IMR-90 (cell line): ENCODE measurements at regions not wholly inside any gene's neighbourhood (a gene's known extent, or its start where the extent isn't known, plus 50 kb on each side); places are given as distances from the start of the nearest gene placed in this dataset.

Experiments
- ATAC-seq: fragments of 200-7000 bp; cut with Tn5 transposase; 2 replicates; pipeline ENCODE4 v1.9.1; 2020; ENCODE audit warnings: low read depth, mild to moderate bottlenecking, moderate library complexity
- BruUV-seq: library from RNA; stranded (reverse); fragments of 400-500 nt; replicated peaks from 2 replicates; lab custom pipeline; 2021; lab: Mats Ljungman, UMichigan
- CTCF ChIA-PET: fragments of 300-600 bp; formaldehyde crosslinking; extraction: SDS; loops from one replicate; lab custom pipeline; 2021; ENCODE audit warnings: antibody characterized with exemption; lab: Yijun Ruan, JAX
- POLR2A ChIA-PET: fragments of 300-600 bp; sonication (Branson Sonifier 250); formaldehyde crosslinking; loops from one replicate; lab custom pipeline; 2022; ENCODE audit warnings: antibody characterized with exemption; ENCODE audit not compliant: unreplicated experiment; lab: Charles Lee
- DNase-seq: peaks from one replicate; pipeline ENCODE4 v3.0.0; 2013
- H2AFZ ChIP-seq: replicated peaks from 2 replicates; pipeline ENCODE3; 2013; ENCODE audit warnings: low read length, mild to moderate bottlenecking; ENCODE audit not compliant: poor library complexity
- H2AK5ac ChIP-seq: 2 replicates; pipeline ENCODE4 v1.6.1; 2013; ENCODE audit warnings: low read depth, low read length, inconsistent platforms
- H2AK9ac ChIP-seq: replicated peaks from 2 replicates; pipeline ENCODE3; 2013; ENCODE audit warnings: mild to moderate bottlenecking, low read depth, low read length, moderate library complexity; ENCODE audit not compliant: poor library complexity
- H2BK120ac ChIP-seq: 2 replicates; pipeline ENCODE4 v1.6.1; 2013; ENCODE audit warnings: low read depth, low read length, inconsistent platforms
- H2BK15ac ChIP-seq: 3 replicates; pipeline ENCODE4 v1.6.1; 2013; ENCODE audit warnings: low read depth, low read length, inconsistent platforms
- H2BK20ac ChIP-seq: 2 replicates; pipeline ENCODE4 v1.6.1; 2013; ENCODE audit warnings: low read depth, mild to moderate bottlenecking, inconsistent platforms, low read length, moderate library complexity
- H2BK5ac ChIP-seq: 2 replicates; pipeline ENCODE4 v1.6.1; 2013; ENCODE audit warnings: mild to moderate bottlenecking, low read depth, low read length, inconsistent platforms; ENCODE audit not compliant: poor library complexity, severe bottlenecking
- H3K14ac ChIP-seq: replicated peaks from 2 replicates; pipeline ENCODE4 v1.6.1; 2013; ENCODE audit warnings: low read depth, low read length, inconsistent platforms
- H3K18ac ChIP-seq: 2 replicates; pipeline ENCODE4 v1.6.1; 2013; ENCODE audit warnings: low read depth, low read length, control low read depth
- H3K23ac ChIP-seq: 2 replicates; pipeline ENCODE4 v1.6.1; 2013; ENCODE audit warnings: low read depth, low read length, inconsistent platforms
- H3K27ac ChIP-seq: 2 replicates; pipeline ENCODE4 v1.5.1; 2013; ENCODE audit warnings: mild to moderate bottlenecking, control low read depth, low read length; ENCODE audit not compliant: insufficient read depth
- H3K27me3 ChIP-seq: 2 replicates; pipeline ENCODE4 v1.6.1; 2013; ENCODE audit warnings: low read length; ENCODE audit not compliant: control insufficient read depth, insufficient read depth
- H3K36me3 ChIP-seq: 2 replicates; pipeline ENCODE4 v1.6.1; 2013; ENCODE audit warnings: low read length, mixed read lengths; ENCODE audit not compliant: control insufficient read depth, insufficient read depth
- H3K4ac ChIP-seq: 2 replicates; pipeline ENCODE4 v1.6.1; 2013; ENCODE audit warnings: low read depth, low read length, inconsistent platforms
- H3K4me1 ChIP-seq: 2 replicates; pipeline ENCODE4 v1.6.1; 2013; ENCODE audit warnings: low read length, mixed read lengths; ENCODE audit not compliant: control insufficient read depth, insufficient read depth
- H3K4me2 ChIP-seq: 2 replicates; pipeline ENCODE4 v1.6.1; 2013; ENCODE audit warnings: low read depth, mild to moderate bottlenecking, control low read depth, low read length, moderate library complexity
- H3K4me3 ChIP-seq: 2 replicates; pipeline ENCODE4 v1.5.1; 2013; ENCODE audit warnings: low read depth, mild to moderate bottlenecking, control low read depth, low read length, moderate library complexity; ENCODE audit not compliant: insufficient read depth
- H3K56ac ChIP-seq: 2 replicates; pipeline ENCODE4 v1.6.1; 2013; ENCODE audit warnings: low read length, inconsistent platforms; ENCODE audit not compliant: insufficient read depth; ENCODE audit errors: extremely low read depth
- H3K79me1 ChIP-seq, 2 experiments: 2 replicates each; pipeline ENCODE4 v1.6.1; 2013; ENCODE audit warnings: low read length in 2 of 2, inconsistent platforms in 1 of 2, low read depth in 1 of 2
- H3K9ac ChIP-seq: 2 replicates; pipeline ENCODE4 v1.6.1; 2013; ENCODE audit warnings: low read depth, low read length, control low read depth
- H3K9me1 ChIP-seq: 2 replicates; pipeline ENCODE4 v1.6.1; 2013; ENCODE audit warnings: low read length, inconsistent platforms; ENCODE audit not compliant: insufficient read depth
- H3K9me3 ChIP-seq: 2 replicates; pipeline ENCODE4 v1.6.1; 2013; ENCODE audit warnings: low read length; ENCODE audit not compliant: control insufficient read depth, insufficient read depth
- H4K20me1 ChIP-seq: 2 replicates; pipeline ENCODE4 v1.6.1; 2013; ENCODE audit warnings: low read length, inconsistent platforms; ENCODE audit not compliant: insufficient read depth
- H4K5ac ChIP-seq: 2 replicates; pipeline ENCODE4 v1.6.1; 2013; ENCODE audit warnings: mild to moderate bottlenecking, low read depth, low read length, control low read depth
- H4K8ac ChIP-seq, 2 experiments: 2 replicates each; pipeline ENCODE4 v1.6.1; 2013; ENCODE audit warnings: low read depth in 2 of 2, low read length in 2 of 2, control low read depth in 1 of 2, inconsistent platforms in 1 of 2
- H4K91ac ChIP-seq: 2 replicates; pipeline ENCODE4 v1.6.1; 2013; ENCODE audit warnings: low read depth, low read length, inconsistent platforms; ENCODE audit not compliant: insufficient read depth
- BHLHE40 ChIP-seq: fragments of 150-350 bp; IDR thresholded peaks from 2 replicates; pipeline ENCODE4 v1.6.1; 2016; ENCODE audit warnings: mild to moderate bottlenecking, low read depth, low read length
- ELK1 ChIP-seq: fragments of 150-350 bp; IDR thresholded peaks from 2 replicates; pipeline ENCODE4 v1.6.1; 2016; ENCODE audit warnings: low read depth, mild to moderate bottlenecking, low read length, moderate library complexity, borderline replicate concordance
- MAZ ChIP-seq: IDR thresholded peaks from 2 replicates; pipeline ENCODE4 v1.6.1; 2012; ENCODE audit warnings: low read depth, mild to moderate bottlenecking, low read length, improper control_type of control experiment, moderate library complexity, borderline replicate concordance
- NFE2L2 ChIP-seq: fragments of 150-350 bp; IDR thresholded peaks from 2 replicates; pipeline ENCODE4 v1.6.1; 2016; ENCODE audit warnings: low read depth, mild to moderate bottlenecking, low read length
- RAD21 ChIP-seq: IDR thresholded peaks from 2 replicates; pipeline ENCODE4 v1.6.1; 2012; ENCODE audit warnings: low read length, improper control_type of control experiment
- SMC3 ChIP-seq: fragments of 150-350 bp; IDR thresholded peaks from 2 replicates; pipeline ENCODE4 v1.6.1; 2016; ENCODE audit warnings: low read depth, mild to moderate bottlenecking, antibody characterized with exemption, low read length, moderate library complexity
- USF2 ChIP-seq: fragments of 150-350 bp; IDR thresholded peaks from 2 replicates; pipeline ENCODE4 v1.6.1; 2017; ENCODE audit warnings: mild to moderate bottlenecking, antibody characterized with exemption, low read length, low read depth
- WGBS, 2 experiments: methylation state at CpG; one replicate each; pipeline versions ENCODE4 v1.1.5 to v1.1.7; 2013; ENCODE audit warnings: missing lambda C conversion rate in 2 of 2; ENCODE audit not compliant: insufficient read length in 1 of 2; ENCODE audit errors: extremely low coverage in 2 of 2; 5-methylcytosine and 5-hydroxymethylcytosine counted together
- dilution Hi-C: fragments of 300-500 bp; cut with HindIII; formaldehyde crosslinking; loops from one replicate; pipeline ENCODE4 v1.14.3; 2018; ENCODE audit warnings: low sequenced_read_pairs; ENCODE audit not compliant: unreplicated experiment
- in situ Hi-C: fragments of 300-500 bp; cut with MboI; formaldehyde crosslinking; loops from 3 replicates; pipeline ENCODE4 v1.14.3; 2019; ENCODE audit warnings: low sequenced_read_pairs, inconsistent platforms, mixed read lengths
- intact Hi-C: fragments of 100-400 bp; cut with micrococcal nuclease; formaldehyde crosslinking; loops from 2 replicates; pipeline ENCODE4 v1.10.0; 2022

DNA sequence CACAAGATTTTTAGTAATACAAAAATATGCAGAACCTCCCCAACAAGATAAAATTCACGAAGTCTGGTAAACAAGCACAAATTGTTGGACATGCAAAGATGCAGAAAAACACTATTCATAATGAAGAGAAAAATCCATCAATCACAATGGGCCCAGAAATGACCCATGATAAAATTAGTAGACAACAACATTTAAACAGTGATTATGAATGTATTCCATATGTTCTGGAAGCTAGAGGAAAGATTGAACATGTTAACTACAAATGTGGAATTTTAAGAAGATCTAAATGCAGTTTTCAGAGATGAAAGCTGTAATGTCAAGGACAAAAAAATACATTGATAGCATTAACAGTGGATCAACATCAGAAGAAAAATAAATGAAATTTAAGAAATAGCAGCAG is 243.3 kb upstream of the LINC00305 start:
- DNase-seq (no peak), ATAC-seq (no peak)
- Histone ChIP-seq H3K27ac (no peak overlapping the region), H3K4ac (no peak overlapping the region), H3K4me3 (no peak overlapping the region), H3K9ac (no peak overlapping the region), H2BK5ac (no peak overlapping the region), H3K18ac (no peak overlapping the region), H3K79me1 (no peaks in the 10 kb centered on the region), H4K8ac (no peak overlapping the region), H4K20me1 (no peaks in the 10 kb centered on the region), H2BK20ac (no peak overlapping the region), H2BK15ac (no peak overlapping the region), H3K9me1 (no peaks in the 10 kb centered on the region), H4K91ac (no peak overlapping the region), H3K9me3 (peaks cover 8% of the 10 kb centered on the region), H4K5ac (no peak overlapping the region), H3K36me3 (no peaks in the 10 kb centered on the region), H2AFZ (no peak overlapping the region), H2AK5ac (no peak overlapping the region), H3K23ac (no peak overlapping the region), H3K4me1 (no peaks in the 10 kb centered on the region), H3K56ac (no peak overlapping the region), H2AK9ac (no peak overlapping the region), H3K27me3 (no peaks in the 10 kb centered on the region), H2BK120ac (no peak overlapping the region), H3K4me2 (no peak overlapping the region), H3K14ac (no peak overlapping the region)
- WGBS, 2 experiments = no CpG with 5 or more reads among the region's 1 CpG
- ChIA-PET POLR2A (no interaction called here), CTCF (no interaction called here)
- BruUV-seq = no TSS peak
- dilution Hi-C loops = no loop called here
- in situ Hi-C loops = no loop called here
- intact Hi-C loops = no loop called here
- TF ChIP-seq USF2 = no peak
- no peak for TF ChIP-seq RAD21
- no peak for TF ChIP-seq SMC3
- TF ChIP-seq BHLHE40 = no peak
- no peak for TF ChIP-seq MAZ
- no peak for TF ChIP-seq ELK1
- TF ChIP-seq NFE2L2 = no peak
